HTR-8/SVneo (cell line): ENCODE measurements at regions not wholly inside any gene's neighbourhood (a gene's known extent, or its start where the extent isn't known, plus 50 kb on each side); places are given as distances from the start of the nearest gene placed in this dataset.
A peak's percentile ranks its signal among the peaks of the same experiment; 100 is the strongest.
"Not testable (repeated sequence)": the region's sequence is repeated elsewhere in the genome, so short reads cannot be mapped to it uniquely, and the experiment has no call there.

Experiments
- DNase-seq: peaks from one replicate; pipeline ENCODE4 v3.0.0; 2011; ENCODE audit warnings: low spot score, mixed read lengths; ENCODE audit not compliant: insufficient read length
- FAIRE-seq: peaks from 2 replicates; lab custom pipeline; 2011; peaks lifted over from hg19 to GRCh38; lab: Jason Lieb, UNC

DNA sequence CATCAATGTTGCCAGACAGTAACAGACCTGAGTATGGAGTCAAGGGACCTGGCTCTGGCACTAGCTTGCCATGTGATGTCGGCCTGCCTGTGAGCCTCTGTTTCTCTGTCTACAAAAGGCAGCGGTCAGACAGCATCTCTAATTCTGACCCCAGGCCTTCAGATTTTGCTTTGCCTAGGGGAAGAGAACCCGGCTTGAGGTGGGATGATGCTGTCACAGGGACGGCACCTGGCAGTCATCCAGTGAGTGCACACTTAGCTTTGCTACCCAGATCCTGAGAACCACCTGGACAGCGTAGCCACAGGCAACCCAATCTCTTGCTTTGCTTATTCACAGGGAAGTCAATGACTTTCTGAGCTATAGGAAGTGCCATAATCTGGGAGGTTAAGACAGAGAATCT, 135.2 kb upstream of the SALL1 start:
- FAIRE-seq, result no peak
- DNase-seq, result no peak

DNA sequence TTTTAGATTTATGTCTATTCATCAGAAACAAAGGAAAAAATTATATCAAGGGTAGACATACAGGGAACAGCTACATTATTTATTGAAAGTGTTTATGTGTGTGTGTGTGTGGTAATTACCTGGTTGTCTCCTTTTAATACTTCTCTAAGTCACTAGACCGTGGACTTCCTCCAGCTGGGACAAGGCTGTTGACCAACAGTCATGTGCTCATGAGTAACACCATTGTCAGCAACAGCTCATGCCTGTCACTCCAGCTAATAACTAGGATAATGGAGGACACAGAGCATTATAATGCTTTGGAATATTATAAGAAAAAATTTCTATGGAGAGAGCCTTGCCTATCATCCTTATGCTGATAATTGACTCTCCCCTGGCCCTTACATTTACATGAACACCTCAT, 125.3 kb upstream of the SALL1 start:
- DNase-seq (no peak), FAIRE-seq (no peak)

DNA sequence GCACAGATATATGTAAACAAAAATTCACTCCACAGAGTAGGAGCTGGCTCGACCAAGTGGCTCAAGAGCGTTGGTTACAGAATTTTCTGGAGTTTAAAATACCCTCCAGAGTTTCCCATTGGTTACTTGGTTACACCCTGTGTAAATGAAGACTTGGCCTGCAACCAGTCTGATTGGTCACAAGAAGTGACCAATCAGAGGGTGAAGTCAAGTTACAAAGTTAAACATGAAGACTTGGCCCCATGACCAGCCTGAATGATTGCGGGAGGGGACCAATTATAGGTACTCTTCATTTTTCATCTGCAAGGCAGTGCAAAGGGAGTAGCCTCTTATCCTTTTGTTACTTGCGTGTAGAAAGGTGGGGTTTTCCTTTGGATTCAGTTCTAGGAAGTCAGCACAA, 121.3 kb upstream of the SALL1 start:
- DNase-seq (no peak), FAIRE-seq (no peak)

DNA sequence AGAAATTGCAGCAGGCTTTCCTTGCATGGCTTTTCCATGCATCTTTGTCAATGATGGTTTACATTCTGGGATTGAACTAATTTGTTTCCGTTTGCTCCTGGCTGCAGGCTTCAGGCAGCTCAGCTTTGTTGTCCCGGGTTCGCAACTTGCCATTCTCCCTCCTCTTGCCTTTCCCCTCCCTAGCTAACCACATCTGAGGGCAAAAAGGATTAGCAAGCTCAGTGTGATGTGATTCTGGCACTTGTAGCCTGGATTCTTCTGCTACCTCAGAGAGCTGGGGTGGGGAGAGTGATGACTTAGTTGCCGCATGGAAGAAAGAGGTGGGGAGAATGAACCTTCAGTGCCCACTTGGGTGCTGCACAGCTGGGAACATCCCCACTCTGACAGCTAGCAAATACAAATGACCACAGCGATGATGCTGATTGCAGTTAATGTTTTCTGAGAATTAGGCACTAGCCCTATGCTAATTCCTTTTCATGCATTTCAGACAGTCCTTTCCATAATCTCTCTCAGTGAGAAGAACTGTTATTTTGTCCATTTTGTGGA, 120.2 kb upstream of the SALL1 start:
- DNase-seq, result no peak
- FAIRE-seq, result no peak

DNA sequence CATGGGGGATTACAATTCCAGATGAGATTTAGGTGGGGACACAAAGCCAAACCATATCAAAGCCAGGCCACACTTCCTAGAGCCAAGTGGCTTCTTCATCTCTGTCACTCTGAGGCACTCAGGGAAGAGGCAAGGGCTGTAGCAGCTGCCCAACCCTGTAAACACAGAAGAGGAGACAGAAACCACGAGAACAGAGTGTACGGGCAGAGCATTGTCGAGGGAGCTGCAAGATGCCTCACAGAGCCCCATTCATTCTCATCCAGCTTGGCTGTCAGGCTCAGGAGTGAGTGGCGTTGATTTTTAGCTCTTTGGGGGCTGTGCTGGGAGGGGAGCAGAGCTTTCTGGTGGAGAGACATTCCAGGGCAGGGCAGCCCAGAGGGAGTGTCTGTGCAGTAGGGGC, 117.2 kb upstream of the SALL1 start:
- FAIRE-seq (no peak), DNase-seq (no peak)

DNA sequence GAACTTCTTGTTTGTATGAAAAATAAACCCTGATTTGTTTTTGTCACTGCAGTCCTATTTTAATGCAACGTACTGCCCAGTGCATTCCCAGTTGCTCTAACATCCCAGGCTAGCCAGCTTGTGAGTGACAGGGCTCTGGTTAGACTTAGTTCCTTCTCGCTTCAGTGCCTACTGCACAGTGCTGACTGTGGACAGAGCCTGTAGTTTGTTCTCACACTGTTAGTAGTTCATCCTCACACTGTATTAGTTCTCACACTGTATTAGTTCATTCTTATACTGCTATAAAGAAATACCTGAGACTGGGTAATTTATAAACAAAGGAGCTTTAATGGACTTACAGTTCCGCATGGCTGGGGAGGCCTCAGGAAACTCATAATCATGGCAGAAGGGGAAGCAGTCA, 116.6 kb upstream of the SALL1 start:
- DNase-seq (no peak), FAIRE-seq (no peak)

DNA sequence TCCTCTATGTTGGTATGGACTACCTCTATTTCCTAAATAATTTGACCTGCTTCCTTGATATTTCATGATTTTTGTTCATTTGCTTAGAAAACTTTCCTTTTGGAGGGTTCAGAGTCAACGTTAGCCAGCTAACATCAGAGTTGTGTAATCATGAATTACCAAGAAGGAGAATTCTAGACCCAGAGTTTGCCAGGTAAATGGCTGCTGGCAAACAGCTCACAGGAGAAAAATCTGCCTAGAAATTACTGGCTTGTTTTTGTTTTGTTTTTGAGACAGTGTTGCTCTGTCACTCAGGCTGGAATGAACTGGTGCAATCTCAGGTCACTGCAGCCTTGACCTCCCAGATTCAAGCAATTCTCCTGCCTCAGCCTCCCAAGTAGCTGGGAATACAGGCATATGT, 111.4 kb upstream of the SALL1 start:
- DNase-seq, result no peak
- FAIRE-seq, result no peak

DNA sequence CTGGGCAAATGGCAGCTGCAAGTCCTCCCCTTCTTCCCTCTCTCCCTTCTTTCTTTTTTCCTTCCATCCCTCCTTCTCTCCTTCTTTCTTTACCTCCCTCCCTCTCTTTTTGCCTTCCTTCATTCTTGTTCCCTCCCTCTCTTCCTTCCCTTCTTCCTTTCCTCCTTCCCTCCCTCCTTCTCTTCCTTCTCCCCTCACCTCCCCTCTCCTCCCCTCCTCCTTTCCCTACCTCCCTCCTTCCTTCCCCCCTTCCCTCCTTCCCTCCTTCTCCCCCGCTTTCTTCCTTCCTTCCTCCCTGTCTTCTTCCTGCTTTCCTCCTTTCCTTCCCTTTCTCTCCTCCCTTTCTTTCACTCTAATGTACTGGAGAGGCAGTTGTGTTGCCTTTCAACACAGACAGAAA, 110.8 kb upstream of the SALL1 start:
- FAIRE-seq (no peak), DNase-seq (no peak)

DNA sequence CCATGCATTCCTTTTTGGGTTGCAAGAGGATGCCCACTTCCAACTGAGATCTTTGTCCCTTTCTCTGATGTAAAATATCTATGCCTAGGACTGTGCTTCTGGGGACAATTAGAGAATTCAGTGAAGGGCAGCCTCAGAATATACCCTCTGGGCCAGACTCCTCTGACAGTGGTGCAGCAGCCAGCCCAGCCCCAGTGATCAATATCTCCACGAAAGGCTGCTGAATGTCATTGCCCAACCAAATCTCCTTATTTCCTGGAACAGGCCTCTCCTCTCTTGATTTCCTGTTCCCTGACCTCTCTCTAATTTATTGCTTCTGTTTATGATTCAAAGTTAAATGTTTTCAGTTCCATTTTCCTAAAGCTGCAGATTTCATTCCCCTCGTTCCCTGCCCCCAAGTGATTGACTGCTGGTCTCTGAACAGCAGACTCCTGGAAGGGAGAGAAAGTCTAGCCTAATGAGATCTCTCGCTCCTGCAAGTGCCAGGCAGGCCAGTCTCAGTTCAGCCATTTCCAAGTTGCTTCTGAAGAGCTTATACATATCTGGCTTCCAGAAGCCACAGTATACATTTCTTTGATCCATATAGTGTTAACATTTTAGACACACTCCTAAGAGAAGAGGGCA, 104.4 kb upstream of the SALL1 start:
- DNase-seq (no peak), FAIRE-seq (no peak)

DNA sequence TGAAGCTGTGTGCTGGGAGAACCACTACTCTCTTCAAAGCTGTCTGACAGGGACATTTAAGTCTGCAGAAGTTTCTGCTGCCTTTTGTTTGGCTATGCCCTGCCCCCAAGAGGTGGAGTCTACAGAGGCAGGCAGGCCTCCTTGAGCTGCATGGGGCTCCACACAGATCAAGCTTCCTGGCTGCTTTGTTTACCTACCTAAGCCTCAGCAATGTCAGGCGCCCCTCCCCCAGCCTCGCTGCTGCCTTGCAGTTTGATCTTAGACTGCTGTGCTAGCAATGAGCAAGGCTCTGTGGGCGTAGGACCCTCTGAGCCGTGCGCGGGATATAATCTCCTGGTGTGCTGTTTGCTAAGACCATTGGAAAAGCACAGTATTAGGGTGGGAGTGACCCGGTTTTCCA, 103.3 kb upstream of the SALL1 start:
- not testable (repeated sequence) for FAIRE-seq, DNase-seq

DNA sequence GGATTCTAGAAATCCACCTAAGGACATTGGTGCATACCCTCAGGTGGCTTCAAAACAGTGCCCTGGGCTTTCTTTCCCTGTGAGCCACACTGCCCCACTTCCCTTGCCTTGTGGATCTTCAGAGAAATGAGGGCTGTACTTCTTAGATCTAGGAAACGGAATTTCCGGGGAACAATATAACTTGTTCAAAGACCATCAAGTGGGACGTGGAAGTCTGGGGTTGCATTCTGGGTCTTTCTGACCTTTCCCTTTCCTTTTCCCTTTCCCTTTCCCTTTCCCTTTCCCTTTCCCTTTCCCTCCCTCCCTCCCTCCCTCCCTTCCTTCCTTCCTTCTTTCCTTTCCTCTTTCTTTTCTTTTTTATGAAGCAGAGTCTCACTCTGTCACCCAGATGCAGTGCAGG, 97.1 kb upstream of the SALL1 start:
- FAIRE-seq (no peak), DNase-seq (no peak)

DNA sequence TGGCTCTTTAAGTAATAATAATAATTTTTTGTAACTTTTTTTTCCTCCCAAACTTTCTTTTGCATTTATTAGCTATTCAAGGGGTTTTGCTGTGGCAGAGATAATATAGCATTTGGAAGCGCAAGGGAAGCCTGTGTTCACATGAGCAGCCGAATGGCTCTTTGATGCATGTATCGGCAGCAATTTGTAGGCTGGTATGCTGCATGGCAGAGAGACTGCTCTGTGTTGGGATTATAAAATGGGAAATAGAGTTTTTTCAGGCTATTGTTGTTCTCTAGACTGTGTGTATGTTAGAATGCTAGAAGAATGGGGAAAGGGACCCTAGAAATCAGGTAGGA, 94.6 kb upstream of the SALL1 start:
- DNase-seq (no peak), FAIRE-seq (no peak)

DNA sequence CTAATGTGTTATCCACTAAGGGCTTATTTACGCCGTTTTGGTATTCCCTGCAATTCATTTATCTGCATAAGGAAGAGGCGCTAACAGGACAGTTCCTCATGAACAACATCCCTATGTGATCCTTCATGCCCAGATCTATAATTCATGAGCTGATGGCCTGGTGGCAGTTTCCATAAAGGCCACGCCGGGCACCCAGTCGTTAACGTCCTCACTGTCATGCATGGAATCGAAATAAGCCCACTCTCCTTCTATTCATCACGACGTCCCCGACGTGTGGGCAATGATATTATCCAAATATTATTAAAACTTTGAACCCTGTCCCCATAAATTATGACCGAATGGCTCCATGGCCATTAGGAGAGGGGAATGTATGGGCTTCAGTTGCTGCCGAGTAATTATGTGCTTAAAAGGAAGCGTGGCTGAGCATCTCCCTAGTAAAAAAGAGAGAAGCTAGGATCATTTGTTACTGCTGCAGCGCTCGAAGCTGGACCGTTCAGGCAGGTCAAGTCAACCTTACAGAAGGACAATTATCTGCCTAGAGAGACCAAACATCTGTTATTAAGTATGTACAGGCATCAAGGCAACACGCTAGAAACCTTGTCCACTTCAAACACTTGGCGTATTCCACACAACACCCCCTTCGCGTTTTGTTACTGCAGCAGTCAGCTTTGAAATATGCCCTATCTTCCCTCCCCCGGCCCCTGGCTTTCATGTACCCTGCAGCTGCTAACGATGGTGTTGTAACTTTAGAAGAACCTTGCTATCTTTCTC, 94.0 kb upstream of the SALL1 start:
- DNase-seq, result no peak
- no peak for FAIRE-seq

DNA sequence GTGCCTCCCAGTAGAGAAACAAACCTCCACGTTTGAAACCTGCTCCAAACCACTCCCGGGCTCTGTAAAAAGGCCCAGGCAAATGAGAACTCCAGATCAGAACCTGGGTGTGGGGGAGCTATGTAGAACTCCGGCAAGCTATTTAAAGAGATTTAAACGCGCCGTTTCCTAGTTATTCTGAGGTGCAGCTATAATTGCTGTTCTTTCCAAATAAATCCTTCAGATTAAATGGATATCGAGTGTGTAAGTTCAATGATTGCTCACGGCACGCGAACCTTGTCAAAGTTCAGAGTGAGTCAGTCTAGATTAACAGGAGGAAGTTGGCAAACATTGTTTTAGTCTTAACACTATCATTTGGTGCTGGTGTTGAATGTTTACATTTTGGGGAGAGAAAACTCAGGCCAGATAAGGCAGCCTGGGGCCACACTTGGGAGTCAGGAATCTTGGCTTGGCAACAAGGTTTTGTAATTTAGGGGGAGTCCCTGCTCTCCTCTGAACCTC, 92.9 kb upstream of the SALL1 start:
- DNase-seq (no peak), FAIRE-seq (no peak)

DNA sequence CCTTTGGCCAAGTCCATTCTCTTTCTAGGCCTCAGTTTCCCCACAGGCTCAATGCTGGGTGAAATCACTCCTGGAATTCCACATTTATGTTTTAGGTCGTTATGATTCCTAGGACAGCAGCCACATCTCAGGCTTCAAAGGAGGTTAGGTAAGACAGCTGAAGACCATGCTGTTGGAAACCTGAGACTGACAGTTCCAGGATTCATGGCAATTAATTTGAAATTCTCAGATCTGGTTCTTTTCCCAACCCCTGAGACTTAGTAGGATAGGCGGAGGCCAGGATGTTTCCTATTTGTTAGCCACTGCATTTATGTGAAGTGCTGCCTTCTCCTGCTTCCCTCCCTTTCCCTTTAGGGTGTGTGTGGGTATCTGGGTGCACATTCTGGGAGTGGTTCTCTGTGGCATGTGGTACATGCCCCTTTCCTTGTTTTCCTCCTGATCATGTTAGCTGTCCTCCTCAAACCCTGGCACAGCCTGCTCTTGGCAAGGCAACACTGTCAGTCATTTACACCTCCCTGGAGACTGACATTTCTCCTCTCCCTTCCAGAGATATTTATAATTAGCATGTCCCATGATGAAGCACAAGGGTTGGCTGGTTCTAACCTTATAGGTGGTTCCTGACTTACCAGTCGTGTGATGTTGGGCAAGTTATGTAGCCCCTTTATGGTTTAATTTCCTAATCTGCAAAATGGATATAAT, 91.4 kb upstream of the SALL1 start:
- no peak for FAIRE-seq
- no peak for DNase-seq

DNA sequence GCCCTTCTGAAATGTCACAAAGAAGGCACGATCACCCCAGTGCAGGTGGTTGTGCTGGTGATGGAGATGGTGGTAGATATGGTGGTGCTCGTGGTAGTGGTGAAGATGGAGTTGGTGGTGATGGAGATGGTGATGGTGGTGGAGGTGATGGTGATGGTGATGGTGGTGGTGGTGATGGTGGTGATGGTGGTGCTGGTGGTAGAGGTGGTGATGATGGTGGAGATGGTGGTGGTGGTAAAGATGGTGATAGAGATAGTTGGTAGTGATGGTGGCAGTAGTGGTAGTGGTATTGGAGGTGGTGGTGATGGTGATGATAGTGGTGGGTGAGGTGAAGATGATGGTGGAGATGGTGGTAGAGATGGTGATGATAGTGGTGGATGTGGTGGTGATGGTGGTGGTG, 88.1 kb upstream of the SALL1 start:
- peak; percentile 92 for FAIRE-seq

DNA sequence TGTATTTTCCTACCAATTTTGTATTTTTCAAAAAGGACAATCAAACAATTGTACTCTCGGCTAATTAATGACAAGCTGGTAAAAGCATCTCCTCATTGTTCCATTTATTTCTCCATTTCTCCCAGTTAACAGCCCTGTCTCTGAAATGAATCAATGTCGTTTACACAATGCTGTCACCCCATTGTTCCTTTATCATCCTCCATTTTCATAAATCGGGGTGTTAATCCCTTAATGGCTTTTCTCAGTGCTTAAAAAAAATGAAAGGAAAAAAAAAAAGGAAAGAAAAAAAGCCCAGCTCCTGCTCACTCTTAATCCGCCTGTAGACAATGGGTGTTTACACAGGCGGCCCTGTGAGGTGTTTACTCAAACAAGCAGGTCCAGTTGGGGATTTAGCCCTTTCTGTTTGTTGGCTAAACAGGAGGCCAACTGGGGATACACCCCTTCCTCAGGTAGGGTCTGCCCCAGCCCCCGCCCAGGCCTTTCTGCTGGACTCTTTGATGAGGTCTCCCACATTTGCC, 86.8 kb upstream of the SALL1 start:
- DNase-seq (no peak), FAIRE-seq (no peak)

More for the DNA sequence above, 88.1 kb upstream of the SALL1 start:
- no peak for DNase-seq

DNA sequence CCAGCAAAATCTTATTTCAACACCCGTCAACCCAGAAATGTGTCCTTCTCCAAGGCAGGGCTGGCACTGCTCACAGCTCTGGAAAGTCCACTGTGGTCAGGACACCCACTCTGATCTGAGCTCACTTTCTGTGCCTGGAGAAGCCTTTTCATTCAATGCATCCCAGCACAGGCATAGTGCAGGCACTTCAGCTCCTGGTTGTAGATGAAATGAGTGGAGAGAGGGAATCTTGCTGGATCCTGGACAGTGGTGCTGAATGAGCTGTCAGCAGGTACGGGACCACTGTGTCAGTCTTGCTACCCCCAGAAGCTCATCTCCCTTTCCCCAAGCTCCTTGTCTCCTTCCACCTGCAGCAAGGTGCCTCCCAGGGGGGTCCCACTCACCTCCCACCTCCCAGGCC, 86.1 kb upstream of the SALL1 start:
- FAIRE-seq, result no peak
- DNase-seq, result no peak

DNA sequence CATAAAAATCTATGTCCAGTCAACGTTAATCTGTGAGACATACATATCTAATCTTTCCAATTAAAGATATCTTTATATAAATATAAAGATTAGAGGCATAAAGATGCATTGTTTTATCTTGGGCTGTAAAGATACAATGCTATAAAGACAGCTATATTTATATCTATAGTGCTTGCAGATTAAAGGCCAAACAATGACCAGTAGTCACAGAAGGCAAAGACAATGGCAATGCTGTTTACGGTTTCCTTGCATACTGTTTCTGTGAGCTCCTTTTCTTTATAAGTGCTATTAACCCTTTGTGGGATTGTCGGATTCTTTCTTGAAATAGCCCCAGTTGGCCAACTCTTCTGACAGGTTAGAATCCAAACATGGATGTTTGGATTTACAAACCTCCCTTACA, 85.5 kb upstream of the SALL1 start:
- DNase-seq (no peak), FAIRE-seq (no peak)

DNA sequence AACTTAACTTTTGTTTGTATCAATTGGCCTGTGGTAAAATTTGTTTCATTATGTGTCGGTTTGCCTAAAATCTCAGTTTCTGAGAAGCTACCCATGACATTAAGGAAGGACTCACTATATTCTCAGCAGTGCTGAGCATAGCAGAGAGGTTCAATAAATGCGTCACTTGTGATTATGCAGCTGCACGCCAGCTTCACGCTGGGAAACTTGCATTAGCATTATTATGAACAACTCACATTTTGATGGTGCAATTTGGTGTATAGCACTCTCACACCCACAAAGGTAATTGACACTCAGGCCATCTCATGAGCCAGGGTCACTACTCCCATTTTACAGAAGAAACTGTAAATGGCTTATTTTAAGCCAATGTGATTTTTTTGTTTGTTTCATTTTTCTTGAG, 80.6 kb upstream of the SALL1 start:
- DNase-seq, result no peak
- no peak for FAIRE-seq

DNA sequence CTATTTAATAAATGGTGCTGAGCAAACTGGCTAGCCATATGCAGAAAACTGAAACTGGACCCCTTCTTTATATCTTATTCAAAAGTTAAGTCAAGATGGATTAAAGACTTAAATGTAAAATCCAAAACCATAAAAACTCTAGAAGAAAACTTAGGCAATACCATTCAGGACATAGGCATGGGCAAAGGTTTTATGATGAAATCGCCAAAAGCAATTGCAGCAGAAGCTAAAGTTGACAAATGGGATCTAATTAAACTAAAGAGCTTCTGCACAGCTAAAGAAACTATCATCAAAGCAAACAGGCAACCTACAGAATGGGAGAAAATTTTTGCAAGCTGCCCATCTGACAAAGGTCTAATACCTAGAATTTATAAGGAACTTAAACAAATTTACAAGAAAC, 79.0 kb upstream of the SALL1 start:
- DNase-seq, FAIRE-seq: not testable (repeated sequence)
